Mammary epithelial cell (primary cell): ENCODE measurements at regions not wholly inside any gene's neighbourhood (a gene's known extent, or its start where the extent isn't known, plus 50 kb on each side); places are given as distances from the start of the nearest gene placed in this dataset.

Experiments used
- EZH2 ChIP-seq: IDR thresholded peaks from 2 replicates; pipeline ENCODE4 v1.6.1; 2012; ENCODE audit warnings: low read length, inconsistent platforms, borderline replicate concordance
- TF ChIP-seq, protein P1 (sequence below), 2 donors: IDR thresholded peaks in 1 of 2; conservative IDR thresholded peaks in 1 of 2; 2 replicates each; pipeline ENCODE4 v1.5.1; 2011 to 2012; ENCODE audit warnings: inconsistent platforms in 2 of 2, low read length in 2 of 2, mild to moderate bottlenecking in 2 of 2, control low read depth in 1 of 2, low read depth in 1 of 2; ENCODE audit not compliant: insufficient read depth in 1 of 2; ENCODE audit errors: extremely low read depth in 1 of 2

GRCh38 chr2:175402571-175402970 is 221.1 kb upstream of the ATP5MC3 start:
- TF ChIP-seq, protein P1, sequence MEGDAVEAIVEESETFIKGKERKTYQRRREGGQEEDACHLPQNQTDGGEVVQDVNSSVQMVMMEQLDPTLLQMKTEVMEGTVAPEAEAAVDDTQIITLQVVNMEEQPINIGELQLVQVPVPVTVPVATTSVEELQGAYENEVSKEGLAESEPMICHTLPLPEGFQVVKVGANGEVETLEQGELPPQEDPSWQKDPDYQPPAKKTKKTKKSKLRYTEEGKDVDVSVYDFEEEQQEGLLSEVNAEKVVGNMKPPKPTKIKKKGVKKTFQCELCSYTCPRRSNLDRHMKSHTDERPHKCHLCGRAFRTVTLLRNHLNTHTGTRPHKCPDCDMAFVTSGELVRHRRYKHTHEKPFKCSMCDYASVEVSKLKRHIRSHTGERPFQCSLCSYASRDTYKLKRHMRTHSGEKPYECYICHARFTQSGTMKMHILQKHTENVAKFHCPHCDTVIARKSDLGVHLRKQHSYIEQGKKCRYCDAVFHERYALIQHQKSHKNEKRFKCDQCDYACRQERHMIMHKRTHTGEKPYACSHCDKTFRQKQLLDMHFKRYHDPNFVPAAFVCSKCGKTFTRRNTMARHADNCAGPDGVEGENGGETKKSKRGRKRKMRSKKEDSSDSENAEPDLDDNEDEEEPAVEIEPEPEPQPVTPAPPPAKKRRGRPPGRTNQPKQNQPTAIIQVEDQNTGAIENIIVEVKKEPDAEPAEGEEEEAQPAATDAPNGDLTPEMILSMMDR (conservative IDR thresholded peaks at IDR 0.05 in 1 of 2, IDR thresholded peaks at IDR 0.05 in 1 of 2; ENCODE audit: extremely low read depth in 1 of 2, insufficient read depth in 1 of 2, low read depth in 1 of 2, low read length in 2 of 2): no peak
- no peak for TF ChIP-seq EZH2
